Left cardiac atrium (tissue), 4 donors: ENCODE measurements at regions not wholly inside any gene's neighbourhood (a gene's known extent, or its start where the extent isn't known, plus 50 kb on each side); places are given as distances from the start of the nearest gene placed in this dataset.

ENCODE experiments used
- ATAC-seq, 2 donors: fragments of 200-7000 bp; cut with Tn5 transposase; one replicate each; pipeline ENCODE4 v1.9.1; 2020; ENCODE audit warnings: mild to moderate bottlenecking in 2 of 2, moderate library complexity in 2 of 2
- DNase-seq: peaks from one replicate; pipeline ENCODE4 v3.0.0-alpha.2; 2020
- intact Hi-C, 2 donors: fragments of 100-400 bp; cut with DNase I; formaldehyde crosslinking; loops; one replicate each; pipeline versions ENCODE4 v1.14.1 to v1.15.1; 2022 to 2023
- donor health status: DM: no; HTN: yes; CAD: no.
- donor health status: DM: no; HTN: yes; CAD: no; lungs with severe emphysema.
- donor health status: DM: yes; HTN: yes; CAD: no.
- donor health status: Dilated cardiomyopathy.

DNA sequence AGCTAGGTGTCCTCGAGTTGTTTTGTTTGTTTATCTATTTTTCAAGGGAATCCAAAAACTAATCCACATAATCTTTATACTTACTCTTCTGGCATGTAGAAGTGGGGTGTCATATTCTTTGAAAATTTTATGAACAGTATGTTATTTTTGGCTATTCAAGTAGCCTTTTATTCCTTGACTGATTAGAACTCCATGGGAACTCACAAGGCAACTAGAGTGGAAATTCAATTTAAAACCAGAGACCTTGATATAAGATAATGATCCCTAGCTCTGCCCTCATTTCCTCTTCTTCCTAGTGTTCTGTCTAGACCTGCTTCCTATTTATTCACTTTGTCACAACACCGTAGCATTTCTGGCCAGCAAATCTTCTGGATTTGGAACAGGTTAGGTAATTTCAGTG, 1123.7 kb upstream of the C9orf72 start:
- intact Hi-C loops, result no loop called here
- no peak for DNase-seq
- ATAC-seq, result no peak

DNA sequence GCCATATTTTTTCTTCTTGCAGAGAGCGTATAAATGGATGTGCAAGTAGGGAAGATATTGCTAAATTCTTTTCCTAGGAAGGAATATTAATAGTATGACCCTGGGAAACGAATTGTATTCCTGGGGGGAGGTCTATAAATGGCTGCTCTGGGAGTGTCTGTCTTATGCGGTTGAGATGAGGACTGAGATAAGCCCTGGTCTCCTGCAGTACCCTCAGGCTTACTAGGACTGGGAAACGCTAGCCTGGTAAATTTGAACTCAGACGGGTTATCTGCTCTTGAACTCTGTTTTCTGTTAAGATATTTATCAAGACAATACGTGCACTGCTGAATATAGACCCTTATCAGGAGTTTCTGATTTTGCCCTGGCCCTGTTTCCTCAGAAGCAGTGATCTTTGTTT, 1126.4 kb upstream of the C9orf72 start:
- intact Hi-C loops, result no loop called here
- no peak for ATAC-seq
- DNase-seq, result no peak

- DNase-seq (no peak), ATAC-seq (no peak)
- intact Hi-C loops, result no loop called here
These were observed 1134.3 kb upstream of the C9orf72 start for GRCh38 chr9:28707616-28708015.

DNA sequence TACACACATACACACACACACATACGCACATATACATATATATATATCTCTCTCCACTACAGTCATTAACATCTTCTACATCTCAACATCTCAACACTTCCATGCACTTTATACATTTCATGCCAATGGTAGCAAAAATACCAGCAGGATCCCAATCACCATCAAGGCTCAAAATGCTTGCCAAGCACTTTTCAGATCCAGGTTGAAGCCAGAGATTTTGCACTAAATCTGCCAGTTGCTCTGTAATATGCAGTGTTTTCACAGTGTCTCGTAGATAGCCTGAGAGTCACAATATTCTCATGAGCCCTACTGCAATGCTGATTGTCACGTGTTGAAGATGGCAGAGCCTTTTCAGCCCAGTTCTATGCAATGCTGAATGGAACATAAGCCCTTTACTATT, 1140.9 kb upstream of the C9orf72 start:
- DNase-seq, result no peak
- no peak for ATAC-seq
- intact Hi-C loops, result no loop called here

DNA sequence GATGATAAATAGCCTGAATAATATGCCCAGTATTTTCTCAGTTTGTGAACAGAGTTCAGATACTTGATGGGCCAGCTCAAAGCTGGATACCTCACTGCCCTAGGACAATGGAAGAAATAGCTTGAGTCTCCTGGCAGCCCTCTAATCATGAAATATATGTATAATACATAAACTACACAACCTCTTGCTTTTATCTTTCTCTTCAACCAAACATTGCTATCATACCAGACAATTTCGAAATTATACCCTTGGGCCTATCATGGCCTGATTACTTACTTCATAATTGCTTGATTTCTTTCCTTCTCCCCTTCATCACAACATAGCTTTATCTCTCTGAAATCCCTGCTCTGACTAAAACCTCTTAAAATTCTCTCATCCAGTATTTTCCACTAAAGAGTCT, 1144.9 kb upstream of the C9orf72 start:
- intact Hi-C loops, result no loop called here
- DNase-seq (no peak), ATAC-seq (no peak)

DNA sequence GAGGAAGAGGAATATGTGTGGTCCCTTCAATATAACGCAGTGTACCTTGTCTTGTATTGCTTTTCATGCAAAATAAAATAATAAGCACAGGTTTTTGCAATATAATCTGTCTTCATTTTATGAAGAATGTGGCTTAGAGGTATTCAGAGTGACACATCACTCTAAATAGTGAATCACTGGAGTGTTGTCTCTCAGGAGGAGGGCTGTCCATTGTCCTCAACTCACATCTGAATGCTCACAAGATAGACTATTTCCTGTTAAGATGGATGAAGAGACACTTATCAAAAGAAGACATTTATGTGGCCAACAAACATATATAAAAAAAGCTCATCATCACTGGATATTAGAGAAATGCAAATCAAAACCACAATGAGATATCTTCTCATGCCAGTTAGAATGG, 1147.5 kb upstream of the C9orf72 start:
- intact Hi-C loops, result no loop called here
- ATAC-seq (no peak), DNase-seq (no peak)

- DNase-seq, result no peak
- ATAC-seq, result no peak
- intact Hi-C loops, result no loop called here
These were observed 1156.8 kb upstream of the C9orf72 start for GRCh38 chr9:28730111-28730510.

DNA sequence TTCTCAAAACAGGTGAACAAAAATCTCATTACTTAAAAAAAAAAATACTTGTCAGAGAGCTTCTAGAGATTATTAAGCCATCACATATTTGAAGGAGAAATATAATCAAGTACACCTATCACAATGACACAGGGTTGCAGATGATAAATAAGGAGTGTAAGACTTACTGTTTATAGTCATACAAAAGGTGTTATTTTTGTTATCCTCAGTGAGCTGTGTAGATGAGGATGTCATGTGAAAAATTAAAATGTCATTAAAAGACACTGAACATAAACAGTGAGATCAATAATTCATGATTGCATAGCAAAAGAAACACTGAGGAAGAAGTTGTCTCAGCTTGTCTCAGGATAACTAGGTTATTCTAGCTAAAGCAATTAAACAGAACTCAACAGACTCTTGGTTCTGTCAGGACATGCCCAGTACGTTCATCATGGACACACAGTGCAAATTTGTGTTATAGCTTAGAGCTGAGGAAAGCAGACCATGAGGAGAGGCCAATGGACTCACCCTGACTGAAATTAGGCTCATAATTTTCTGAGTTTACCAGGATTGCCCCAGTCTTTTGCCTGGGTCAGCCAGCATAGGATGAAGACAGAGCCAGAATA, 1162.6 kb upstream of the C9orf72 start:
- no peak for ATAC-seq
- DNase-seq, result no peak
- intact Hi-C loops, result no loop called here

GRCh38 chr9:28741459-28741858, 1168.2 kb upstream of the C9orf72 start:
- no peak for ATAC-seq
- intact Hi-C loops, result no loop called here
- DNase-seq, result no peak

- DNase-seq (no peak), ATAC-seq (no peak)
- intact Hi-C loops, result no loop called here
These were observed 1174.2 kb upstream of the C9orf72 start for GRCh38 chr9:28747351-28747985.

DNA sequence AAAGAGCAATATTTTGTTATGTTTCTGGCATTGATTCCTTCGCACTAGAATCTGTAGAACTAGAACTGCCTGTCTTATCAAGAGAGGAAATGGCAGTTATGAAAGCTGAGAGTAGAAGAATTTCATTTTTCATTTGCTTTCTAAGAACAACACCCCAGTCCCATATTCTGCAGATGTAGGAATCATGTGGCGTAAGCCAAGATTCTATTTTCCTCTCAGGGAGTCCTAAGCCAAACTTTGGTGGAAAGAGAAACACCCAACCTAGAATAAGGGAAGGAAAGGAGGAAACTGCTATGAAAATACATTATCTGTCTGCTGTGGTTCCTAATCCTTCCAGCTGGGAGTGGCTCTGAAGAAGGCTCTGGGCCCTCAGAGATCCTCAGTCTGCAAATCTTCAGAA, 1176.9 kb upstream of the C9orf72 start:
- DNase-seq, result no peak
- intact Hi-C loops, result no loop called here
- no peak for ATAC-seq

DNA sequence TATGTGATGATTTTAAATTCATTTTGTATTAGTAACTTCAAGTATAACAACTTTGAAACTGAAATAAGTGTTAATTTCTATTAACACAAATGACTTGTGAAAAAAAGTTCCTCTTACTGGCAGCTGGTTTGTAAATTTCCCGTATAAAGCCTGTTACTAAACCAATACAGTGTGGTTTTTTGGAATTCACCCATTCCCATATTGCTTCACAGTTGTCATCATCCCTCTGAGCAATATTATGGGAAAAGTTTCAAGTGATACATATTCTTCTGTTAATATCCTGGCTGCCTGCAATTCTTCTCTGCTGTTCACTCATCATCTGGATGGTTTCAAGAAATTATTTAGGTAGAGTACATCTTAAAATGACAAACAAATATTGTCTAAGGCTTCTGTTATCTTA, 1185.1 kb upstream of the C9orf72 start:
- no peak for DNase-seq
- no peak for ATAC-seq
- intact Hi-C loops, result no loop called here

DNA sequence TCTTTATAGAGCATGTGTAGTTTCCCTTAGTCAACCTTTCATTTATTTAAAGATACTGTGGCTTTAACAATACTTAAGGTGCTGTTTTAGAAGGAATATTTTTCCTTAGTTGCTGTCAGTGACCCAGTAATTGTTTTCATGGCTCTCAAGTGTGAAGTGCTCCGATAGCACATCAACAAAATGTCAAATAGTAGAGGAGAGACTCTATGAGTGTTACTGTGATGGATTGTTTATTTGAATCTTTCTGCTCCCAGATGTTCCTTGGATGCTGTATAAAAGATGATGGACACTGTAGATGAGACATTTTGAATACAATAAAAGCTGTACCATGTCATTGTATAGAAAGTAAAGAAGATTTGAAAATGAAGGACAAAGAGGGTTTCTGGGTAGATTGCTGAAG, 1185.7 kb upstream of the C9orf72 start:
- ATAC-seq, result no peak
- no peak for DNase-seq
- intact Hi-C loops, result no loop called here

GRCh38 chr9:28762167-28762566, 1188.9 kb upstream of the C9orf72 start:
- intact Hi-C loops, result no loop called here
- ATAC-seq (no peak), DNase-seq (no peak)

GRCh38 chr9:28764532-28764931, 1191.3 kb upstream of the C9orf72 start:
- ATAC-seq, result no peak
- no peak for DNase-seq
- intact Hi-C loops, result no loop called here

DNA sequence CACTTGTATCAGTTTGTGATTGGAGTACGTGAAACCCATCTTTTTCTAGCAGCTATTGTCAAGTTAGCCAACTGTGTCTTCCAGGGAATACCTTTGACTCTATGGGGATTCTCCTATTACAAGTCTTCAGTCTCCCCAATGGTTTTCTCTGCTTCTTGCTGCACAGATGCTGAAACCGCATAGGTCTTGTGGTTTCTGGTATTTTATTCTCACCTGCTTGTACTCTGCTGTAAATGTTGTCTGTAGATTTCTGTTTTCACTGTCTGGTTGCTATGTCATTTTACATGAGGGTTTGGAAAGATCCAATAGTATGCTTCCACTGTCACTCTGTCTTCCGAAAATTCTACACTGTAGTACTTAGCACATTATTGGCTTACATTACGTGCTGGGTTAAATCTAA, 1196.9 kb upstream of the C9orf72 start:
- ATAC-seq, result no peak
- intact Hi-C loops, result no loop called here
- no peak for DNase-seq

DNA sequence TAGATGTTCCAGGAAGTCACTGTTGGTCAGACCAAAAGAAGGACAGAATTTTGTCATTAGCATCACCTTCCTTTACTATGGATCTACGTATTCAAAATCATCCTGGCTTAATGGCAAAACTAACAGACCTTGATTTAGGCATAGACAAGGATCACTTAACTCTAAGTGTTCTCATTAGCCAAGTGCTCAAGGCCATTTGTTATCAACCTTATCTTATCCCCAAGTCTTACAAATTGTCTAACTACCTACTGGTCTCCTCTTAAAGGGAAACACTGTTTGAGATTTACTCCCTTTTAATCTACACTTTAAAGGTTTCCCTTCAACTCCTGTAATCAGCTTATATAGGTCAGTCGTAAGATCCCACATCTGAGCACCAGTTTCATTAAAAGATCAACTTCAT, 1197.5 kb upstream of the C9orf72 start:
- ATAC-seq (no peak), DNase-seq (no peak)
- intact Hi-C loops, result no loop called here

DNA sequence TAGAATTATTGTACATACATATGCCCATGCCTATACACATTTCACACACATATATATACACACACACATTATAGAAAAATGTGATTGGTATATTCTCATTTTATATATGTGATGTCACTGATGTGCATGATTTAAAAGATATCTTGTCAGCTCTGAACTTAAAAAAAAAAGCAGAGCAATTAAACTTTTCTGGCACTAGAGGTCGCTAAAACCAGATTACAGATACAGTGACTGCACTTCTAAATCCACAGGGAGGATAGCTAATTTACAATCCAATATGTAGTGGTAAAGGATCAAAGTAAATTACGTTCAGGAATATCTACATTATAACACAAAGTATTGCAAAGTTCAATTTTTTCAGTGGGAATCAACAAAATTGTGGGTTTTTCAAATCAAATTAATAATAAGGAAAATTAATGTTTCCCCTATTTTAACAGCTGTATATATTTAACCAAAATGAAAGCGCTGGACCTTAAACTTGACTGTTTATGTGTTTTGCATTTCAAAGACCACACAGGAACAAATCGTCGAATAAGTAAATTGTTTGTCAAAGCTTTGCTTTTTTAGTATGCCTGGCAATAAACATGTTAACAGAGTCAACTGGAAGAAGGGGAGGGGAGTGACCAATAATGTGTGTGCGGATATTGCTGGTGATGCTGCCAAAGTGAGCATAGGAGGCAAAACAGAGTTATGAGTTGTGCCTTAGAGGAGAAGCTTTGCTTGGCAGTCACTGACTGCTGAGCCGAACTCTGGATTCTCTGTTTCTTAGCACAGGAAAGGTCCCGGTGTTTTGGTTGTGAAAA, 1201.4 kb upstream of the C9orf72 start:
- intact Hi-C loops, result no loop called here
- ATAC-seq, result no peak
- no peak for DNase-seq

GRCh38 chr9:28779243-28779642, 1206.0 kb upstream of the C9orf72 start:
- ATAC-seq (no peak), DNase-seq (no peak)
- intact Hi-C loops, result no loop called here

DNA sequence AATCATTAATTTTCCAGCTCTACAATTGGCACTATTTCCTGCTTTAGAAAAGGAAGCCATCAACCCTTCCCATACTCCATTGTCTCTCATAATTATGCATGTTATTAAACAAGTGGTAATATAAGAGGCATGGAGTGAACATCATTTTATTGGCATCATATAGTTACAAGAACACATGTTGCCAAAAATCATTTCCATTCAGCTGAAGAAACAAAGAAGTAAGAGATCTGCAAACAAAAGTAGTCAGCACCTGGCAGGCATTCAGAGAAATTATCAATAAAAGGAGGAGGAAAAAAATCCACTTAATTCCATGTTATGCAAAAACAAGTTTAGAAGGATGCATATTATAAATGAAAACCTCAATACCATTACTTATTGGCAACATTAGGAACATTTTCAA, 1208.2 kb upstream of the C9orf72 start:
- intact Hi-C loops, result no loop called here
- ATAC-seq (no peak), DNase-seq (no peak)

- intact Hi-C loops, result no loop called here
- no peak for DNase-seq
- no peak for ATAC-seq
These were observed 1209.3 kb upstream of the C9orf72 start for GRCh38 chr9:28782630-28783029.
